ENCODE measurements at regions not wholly inside any gene's neighbourhood (a gene's known extent, or its start where the extent isn't known, plus 50 kb on each side); places are given as distances from the start of the nearest gene placed in this dataset.

DNA sequence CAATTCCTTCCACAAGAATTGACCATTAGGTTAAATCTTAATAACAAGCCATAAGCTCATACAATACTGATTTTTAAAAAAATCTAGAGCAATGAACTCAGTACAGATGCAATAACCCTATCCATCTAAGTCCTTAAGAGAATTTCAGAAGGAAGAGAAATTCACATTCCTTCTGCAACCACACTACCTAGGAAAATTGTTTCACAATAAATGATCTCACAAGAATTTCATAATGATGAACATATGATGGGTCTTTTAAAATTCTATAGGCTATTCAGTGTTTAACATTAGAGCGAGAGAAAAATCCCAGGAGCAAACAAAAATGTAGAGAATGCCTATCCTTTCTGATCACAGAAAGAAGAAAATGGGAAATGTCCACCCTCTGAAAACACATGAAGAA, 70.0 kb upstream of the MAGI2 start:
- no peak for TF ChIP-seq CTCF (IDR thresholded peaks at IDR 0.05; ENCODE audit: poor library complexity)
- no peak for TF ChIP-seq EZH2 (IDR thresholded peaks at IDR 0.05; ENCODE audit: borderline replicate concordance)

All from hepatocyte (in vitro differentiated cells).